H1 (cell line): ENCODE measurements at regions not wholly inside any gene's neighbourhood (a gene's known extent, or its start where the extent isn't known, plus 50 kb on each side); places are given as distances from the start of the nearest gene placed in this dataset.

Experiments used
- CTCF ChIA-PET: fragments of 300-600 bp; sonication (Branson Sonifier 250); formaldehyde crosslinking; loops from one replicate; lab custom pipeline; 2021; ENCODE audit not compliant: partially characterized antibody; lab: Charles Lee
- POLR2A ChIA-PET: fragments of 300-600 bp; sonication (Branson Sonifier 250); formaldehyde crosslinking; loops from one replicate; lab custom pipeline; 2021; ENCODE audit warnings: inconsistent platforms; ENCODE audit not compliant: partially characterized antibody; lab: Charles Lee
- DNase-seq, 2 experiments: peaks; one replicate each; pipeline versions ENCODE4 v3.0.0 to v3.0.0-alpha.2; 2010 to 2022; ENCODE audit warnings: low spot score in 2 of 2, low read depth in 1 of 2, mixed read lengths in 1 of 2
- FAIRE-seq: peaks from 2 replicates; lab custom pipeline; 2011; peaks lifted over from hg19 to GRCh38; lab: Jason Lieb, UNC
- H2AFZ ChIP-seq: 2 replicates; pipeline ENCODE4 v1.8.1; 2012; ENCODE audit warnings: low read length, inconsistent platforms
- H2AK5ac ChIP-seq: 2 replicates; pipeline ENCODE4 v1.6.1; 2013; ENCODE audit warnings: low read depth, low read length
- H2BK120ac ChIP-seq: replicated peaks from 2 replicates; pipeline ENCODE3; 2013; ENCODE audit warnings: low read depth, low read length, inconsistent platforms
- H2BK12ac ChIP-seq: 2 replicates; pipeline ENCODE4 v1.6.1; 2013; ENCODE audit warnings: low read depth, low read length
- H2BK15ac ChIP-seq: 2 replicates; pipeline ENCODE4 v1.6.1; 2013; ENCODE audit warnings: low read length
- H2BK20ac ChIP-seq: 2 replicates; pipeline ENCODE4 v1.6.1; 2013; ENCODE audit warnings: low read length
- H2BK5ac ChIP-seq: 2 replicates; pipeline ENCODE4 v1.6.1; 2013; ENCODE audit warnings: low read depth, low read length
- H3K14ac ChIP-seq: 2 replicates; pipeline ENCODE4 v1.6.1; 2013; ENCODE audit warnings: inconsistent platforms; ENCODE audit not compliant: insufficient read length
- H3K18ac ChIP-seq: 2 replicates; pipeline ENCODE4 v1.6.1; 2013; ENCODE audit warnings: low read length; ENCODE audit errors: extremely low read depth
- H3K23ac ChIP-seq: 2 replicates; pipeline ENCODE4 v1.6.1; 2013; ENCODE audit warnings: inconsistent platforms; ENCODE audit not compliant: insufficient read length
- H3K23me2 ChIP-seq: 2 replicates; pipeline ENCODE4 v1.6.1; 2013; ENCODE audit warnings: low read depth, low read length
- H3K27ac ChIP-seq: 2 replicates; pipeline ENCODE4 v1.6.1; 2011; ENCODE audit warnings: low read depth, low read length, inconsistent platforms
- H3K27me3 ChIP-seq, 4 experiments: replicated peaks in 1 of 4; 1 replicate in 1 of 4; 2 replicates in 3 of 4; pipeline versions ENCODE4 v1.6.1 to v1.8.1; 2011 to 2013; ENCODE audit warnings: low read length in 3 of 4, mild to moderate bottlenecking in 3 of 4, inconsistent platforms in 2 of 4, mixed read lengths in 2 of 4, moderate library complexity in 1 of 4; ENCODE audit not compliant: control insufficient read depth in 3 of 4, insufficient read depth in 3 of 4; ENCODE audit errors: extremely low read depth in 1 of 4
- H3K36me3 ChIP-seq, 4 experiments: 2 replicates each; pipeline versions ENCODE4 v1.6.1 to v1.8.1; 2011 to 2013; ENCODE audit warnings: mild to moderate bottlenecking in 4 of 4, low read length in 3 of 4, moderate library complexity in 2 of 4, control low read depth in 1 of 4, inconsistent platforms in 1 of 4; ENCODE audit not compliant: insufficient read depth in 4 of 4, control insufficient read depth in 2 of 4
- H3K4ac ChIP-seq: replicated peaks from 2 replicates; pipeline ENCODE3; 2013; ENCODE audit warnings: low read length, low read depth, mixed read lengths, inconsistent platforms; ENCODE audit not compliant: insufficient read length
- H3K4me1 ChIP-seq, 4 experiments: replicated peaks in 1 of 4; 1 replicate in 1 of 4; 2 replicates in 3 of 4; pipeline versions ENCODE4 v1.6.1 to v1.8.1; 2011 to 2013; ENCODE audit warnings: low read length in 3 of 4, inconsistent platforms in 2 of 4, mixed read lengths in 1 of 4; ENCODE audit not compliant: insufficient read depth in 4 of 4, control insufficient read depth in 3 of 4
- H3K4me2 ChIP-seq, 2 experiments: 2 replicates each; pipeline versions ENCODE4 v1.6.1 to v1.8.1; 2011 to 2013; ENCODE audit warnings: low read depth in 2 of 2, low read length in 2 of 2, control low read depth in 1 of 2, inconsistent platforms in 1 of 2, mild to moderate bottlenecking in 1 of 2; ENCODE audit not compliant: insufficient read depth in 1 of 2
- H3K4me3 ChIP-seq, 4 experiments: fragments of 200-600, 300-600 bp in 1 of 4; sonication (generic), shearing (Covaris generic), sonication (Bioruptor Twin) in 1 of 4; 2 replicates each; pipeline versions ENCODE4 v1.5.1 to v1.8.1; 2011 to 2016; ENCODE audit warnings: low read length in 4 of 4, low read depth in 3 of 4, control low read depth in 2 of 4, inconsistent platforms in 2 of 4, mild to moderate bottlenecking in 2 of 4, mixed read lengths in 1 of 4, moderate library complexity in 1 of 4; ENCODE audit not compliant: insufficient read depth in 2 of 4; ENCODE audit errors: extremely low read depth in 1 of 4
- H3K56ac ChIP-seq: replicated peaks from 2 replicates; pipeline ENCODE3; 2013; ENCODE audit warnings: low read depth, mild to moderate bottlenecking, mixed read lengths, low read length, inconsistent platforms; ENCODE audit not compliant: insufficient read length
- H3K79me1 ChIP-seq: 2 replicates; pipeline ENCODE4 v1.6.1; 2013; ENCODE audit warnings: low read depth, low read length, control low read depth
- H3K79me2 ChIP-seq, 2 experiments: 2 replicates each; pipeline versions ENCODE4 v1.6.1 to v1.8.1; 2012 to 2013; ENCODE audit warnings: low read length in 2 of 2, mild to moderate bottlenecking in 2 of 2, inconsistent platforms in 1 of 2; ENCODE audit not compliant: insufficient read depth in 2 of 2, control insufficient read depth in 1 of 2
- H3K9ac ChIP-seq, 4 experiments: replicated peaks in 1 of 4; 1 replicate in 1 of 4; 2 replicates in 3 of 4; pipeline versions ENCODE4 v1.6.1 to v1.8.1; 2011 to 2013; ENCODE audit warnings: low read depth in 3 of 4, low read length in 3 of 4, control low read depth in 2 of 4, mild to moderate bottlenecking in 2 of 4, moderate library complexity in 2 of 4, inconsistent platforms in 1 of 4; ENCODE audit errors: extremely low read depth in 1 of 4
- H3K9me3 ChIP-seq, 2 experiments: 2 replicates each; pipeline versions ENCODE4 v1.6.1 to v1.8.1; 2012 to 2013; ENCODE audit warnings: mild to moderate bottlenecking in 2 of 2, moderate library complexity in 2 of 2, control low read depth in 1 of 2, inconsistent platforms in 1 of 2, low read depth in 1 of 2, low read length in 1 of 2, mixed read lengths in 1 of 2; ENCODE audit not compliant: insufficient read depth in 2 of 2
- H4K20me1 ChIP-seq, 2 experiments: replicated peaks in 1 of 2; 2 replicates each; pipeline versions ENCODE3 to v1.8.1; 2011 to 2013; ENCODE audit warnings: inconsistent platforms in 2 of 2, low read length in 2 of 2, mild to moderate bottlenecking in 1 of 2; ENCODE audit not compliant: insufficient read depth in 2 of 2, control insufficient read depth in 1 of 2
- H4K5ac ChIP-seq: 2 replicates; pipeline ENCODE4 v1.6.1; 2013; ENCODE audit warnings: low read length, low read depth, mixed read lengths, inconsistent platforms; ENCODE audit not compliant: insufficient read length
- H4K8ac ChIP-seq: 2 replicates; pipeline ENCODE4 v1.8.0; 2013; ENCODE audit warnings: mild to moderate bottlenecking, moderate library complexity, low read length, inconsistent platforms; ENCODE audit not compliant: insufficient read depth; ENCODE audit errors: extremely low read depth
- H4K91ac ChIP-seq: replicated peaks from 2 replicates; pipeline ENCODE3; 2013; ENCODE audit warnings: low read length, mixed read lengths, inconsistent platforms; ENCODE audit not compliant: insufficient read length
- ATF3 ChIP-seq: IDR thresholded peaks from 2 replicates; pipeline ENCODE4 v1.6.1; 2011; ENCODE audit warnings: low read depth, mild to moderate bottlenecking, low read length; ENCODE audit not compliant: insufficient read depth
- CTCF ChIP-seq, 3 experiments: IDR thresholded peaks; 1 replicate in 2 of 3; 2 replicates in 1 of 3; pipeline versions ENCODE4 v1.5.1 to v1.6.1; 2011; ENCODE audit warnings: low read length in 3 of 3, mild to moderate bottlenecking in 3 of 3, inconsistent platforms in 2 of 3, low read depth in 1 of 3, moderate library complexity in 1 of 3; ENCODE audit not compliant: insufficient read depth in 1 of 3; ENCODE audit errors: control extremely low read depth in 1 of 3
- JUN ChIP-seq: IDR thresholded peaks from 2 replicates; pipeline ENCODE4 v1.6.1; 2011; ENCODE audit warnings: low read depth, mild to moderate bottlenecking, improper control_type of control experiment, low read length
- KDM4A ChIP-seq: IDR thresholded peaks from one replicate; pipeline ENCODE4 v1.7.1; 2012; ENCODE audit warnings: low read depth, mild to moderate bottlenecking, moderate library complexity, low read length, inconsistent platforms; ENCODE audit not compliant: severe bottlenecking
- RAD21 ChIP-seq, 2 experiments: IDR thresholded peaks in 1 of 2; conservative IDR thresholded peaks in 1 of 2; 2 replicates each; pipeline ENCODE4 v1.6.1; 2011; ENCODE audit warnings: low read depth in 2 of 2, low read length in 2 of 2, improper control_type of control experiment in 1 of 2, inconsistent platforms in 1 of 2, mild to moderate bottlenecking in 1 of 2, moderate library complexity in 1 of 2
- SP1 ChIP-seq: IDR thresholded peaks from 2 replicates; pipeline ENCODE4 v1.6.1; 2011; ENCODE audit warnings: low read depth, low read length
- TAF1 ChIP-seq: IDR thresholded peaks from 2 replicates; pipeline ENCODE4 v1.6.1; 2011; ENCODE audit warnings: mild to moderate bottlenecking, low read depth, low read length
- TBP ChIP-seq: IDR thresholded peaks from 2 replicates; pipeline ENCODE4 v1.6.1; 2011; ENCODE audit warnings: low read depth, low read length, improper control_type of control experiment
- TEAD4 ChIP-seq: IDR thresholded peaks from 2 replicates; pipeline ENCODE4 v1.6.1; 2012; ENCODE audit warnings: low read depth, low read length, inconsistent platforms, mixed read lengths
- USF2 ChIP-seq: IDR thresholded peaks from 2 replicates; pipeline ENCODE4 v1.6.1; 2011; ENCODE audit warnings: low read length, improper control_type of control experiment
- WGBS, 2 experiments: shearing (Covaris generic) in 1 of 2; methylation state at CpG; one replicate each; pipeline versions ENCODE4 v1.1.6 to v1.1.7; 2013 to 2015; ENCODE audit warnings: low lambda C conversion rate in 2 of 2, mixed read lengths in 2 of 2, inconsistent platforms in 1 of 2, low coverage in 1 of 2, missing lambda C conversion rate in 1 of 2; ENCODE audit not compliant: insufficient replicate concordance in 2 of 2, insufficient coverage in 1 of 2, insufficient read length in 1 of 2; ENCODE audit errors: extremely low coverage in 1 of 2, missing lambda C conversion rate in 1 of 2; 5-methylcytosine and 5-hydroxymethylcytosine counted together

- H4K20me1 ChIP-seq = no peaks in the 10 kb centered on the region
- no peak overlapping the region for H2BK12ac ChIP-seq
- DNase-seq = no peak
- no peaks in the 10 kb centered on the region for H3K79me2 ChIP-seq
- H4K91ac ChIP-seq = no peak overlapping the region
- H3K79me1 ChIP-seq = no peaks in the 10 kb centered on the region
- no peak overlapping the region for H3K4me3 ChIP-seq
- CTCF ChIA-PET = no interaction called here
- no peak overlapping the region for H2BK5ac ChIP-seq
- no peak overlapping the region for H2BK120ac ChIP-seq
- no peak overlapping the region for H3K9ac ChIP-seq
- no peak overlapping the region for H3K27ac ChIP-seq
- H3K18ac ChIP-seq = no peak overlapping the region
- no peak overlapping the region for H4K5ac ChIP-seq
- H4K8ac ChIP-seq = no peak overlapping the region
- no peaks in the 10 kb centered on the region for H3K9me3 ChIP-seq
- H3K4me1 ChIP-seq = peaks cover 0 to 4% (median 0%) of the 10 kb centered on the region in 4 experiments; a peak in 1 of 7 replicates
- H2AK5ac ChIP-seq = no peak overlapping the region
- no peak overlapping the region for H3K14ac ChIP-seq
- no peaks in the 10 kb centered on the region for H3K23me2 ChIP-seq
- H3K23ac ChIP-seq = no peak overlapping the region
- H2BK15ac ChIP-seq = no peak overlapping the region
- WGBS, 2 experiments = 86% methylated on average over 4 of the region's 4 CpGs; no CpG with 5 or more reads in 1 of the 2 experiments
- no peak overlapping the region for H2AFZ ChIP-seq
- H3K27me3 ChIP-seq = no peaks in the 10 kb centered on the region
- no peak overlapping the region for H3K56ac ChIP-seq
- no peak overlapping the region for H3K4me2 ChIP-seq
- no peak overlapping the region for H2BK20ac ChIP-seq
- FAIRE-seq = no peak
- POLR2A ChIA-PET = no interaction called here
- no peak overlapping the region for H3K4ac ChIP-seq
- H3K36me3 ChIP-seq = no peaks in the 10 kb centered on the region; a peak in 1 of 8 replicates
- TF ChIP-seq ATF3 (no peak), KDM4A (no peak), TEAD4 (no peak), RAD21 (IDR thresholded peaks at IDR 0.05 in 1 of 2, conservative IDR thresholded peaks at IDR 0.05 in 1 of 2; ENCODE audit: low read depth in 2 of 2, low read length in 2 of 2) (no peak), JUN (no peak), SP1 (no peak), CTCF (IDR thresholded peaks at IDR 0.05; ENCODE audit: control extremely low read depth in 1 of 3, insufficient read depth in 1 of 3, low read depth in 1 of 3, low read length in 3 of 3) (no peak), TAF1 (no peak), USF2 (no peak), TBP (no peak)
Observed at GRCh38 chr14:85463512-85463911, 66.4 kb upstream of the FLRT2 start.
